IPS-20b (cell line): ENCODE measurements at regions not wholly inside any gene's neighbourhood (a gene's known extent, or its start where the extent isn't known, plus 50 kb on each side); places are given as distances from the start of the nearest gene placed in this dataset.

Experiments
- H3K27ac ChIP-seq: one replicate; pipeline ENCODE4 v1.5.1; 2013; ENCODE audit warnings: low read length
- H3K27me3 ChIP-seq: 2 replicates; pipeline ENCODE4 v1.6.1; 2013; ENCODE audit warnings: mild to moderate bottlenecking, low read length, inconsistent platforms; ENCODE audit not compliant: insufficient read depth
- H3K36me3 ChIP-seq: 2 replicates; pipeline ENCODE4 v1.6.1; 2013; ENCODE audit warnings: low read depth, mild to moderate bottlenecking, inconsistent platforms, low read length, moderate library complexity; ENCODE audit not compliant: insufficient read depth
- H3K4me1 ChIP-seq: 2 replicates; pipeline ENCODE4 v1.6.1; 2013; ENCODE audit warnings: mild to moderate bottlenecking, control low read depth, inconsistent platforms, low read length, moderate library complexity; ENCODE audit not compliant: insufficient read depth
- H3K4me3 ChIP-seq: 2 replicates; pipeline ENCODE4 v1.5.1; 2013; ENCODE audit warnings: mild to moderate bottlenecking, low read length, inconsistent platforms
- H3K9ac ChIP-seq: 2 replicates; pipeline ENCODE4 v1.6.1; 2013; ENCODE audit warnings: low read depth, mild to moderate bottlenecking, inconsistent platforms, low read length, moderate library complexity
- H3K9me3 ChIP-seq: 2 replicates; pipeline ENCODE4 v1.6.1; 2013; ENCODE audit warnings: mild to moderate bottlenecking, low read depth, low read length, inconsistent platforms; ENCODE audit not compliant: insufficient read depth

DNA sequence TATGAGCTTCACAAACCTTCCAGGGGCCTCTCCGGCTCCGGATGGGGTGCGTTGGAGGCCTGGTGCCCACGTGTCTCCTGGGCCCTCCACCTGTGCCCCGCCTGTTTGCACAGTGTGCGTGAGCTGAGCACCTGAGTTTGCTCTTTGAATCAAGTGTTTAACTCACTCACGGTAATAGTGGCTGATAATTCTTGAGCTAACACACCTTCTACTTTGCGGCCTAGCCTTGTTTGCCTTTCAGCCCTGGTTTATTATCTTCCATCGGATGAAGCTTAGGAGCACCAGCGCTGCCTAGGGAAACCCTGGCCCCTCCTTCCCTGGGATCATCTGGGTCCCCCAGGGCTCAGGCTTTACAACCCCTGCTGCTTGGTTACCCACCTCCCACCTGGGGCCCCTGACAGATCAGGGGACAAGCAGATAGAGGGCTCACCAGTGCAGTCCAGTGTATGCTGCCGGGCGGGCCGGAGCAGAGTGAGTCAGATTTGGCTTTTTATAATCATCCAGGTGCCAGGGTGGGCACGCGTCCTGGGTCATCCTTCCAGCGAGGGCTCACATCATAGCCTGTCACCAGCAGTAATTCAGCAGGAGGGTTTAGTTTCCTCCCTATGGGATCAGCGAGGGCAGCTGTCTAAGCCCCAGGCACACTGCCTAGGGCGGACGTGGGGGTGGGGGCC lies 62.8 kb upstream of the RFLNA start:
- H3K27ac ChIP-seq = no peak overlapping the region
- no peaks in the 10 kb centered on the region for H3K4me1 ChIP-seq
- H3K9ac ChIP-seq = no peak overlapping the region
- no peaks in the 10 kb centered on the region for H3K27me3 ChIP-seq
- no peaks in the 10 kb centered on the region for H3K36me3 ChIP-seq
- no peak overlapping the region for H3K4me3 ChIP-seq
- no peaks in the 10 kb centered on the region for H3K9me3 ChIP-seq

DNA sequence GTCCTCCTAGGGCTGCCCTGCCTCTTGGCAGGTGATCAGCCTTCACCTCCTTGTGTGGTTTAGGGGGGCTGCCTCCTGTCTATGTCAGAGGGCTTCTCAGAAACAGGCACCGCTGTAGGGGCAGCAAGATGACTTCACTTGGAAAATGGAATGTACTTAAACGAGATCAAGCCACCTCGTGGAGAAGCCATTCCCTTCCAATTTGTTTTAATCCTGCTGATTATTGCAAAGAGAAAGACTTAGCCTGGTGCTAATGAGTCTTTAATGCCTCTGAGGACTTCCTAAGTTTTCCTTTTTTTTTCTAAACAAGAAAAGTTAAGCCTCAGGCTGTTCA lies 62.3 kb upstream of the RFLNA start:
- Histone ChIP-seq H3K4me1 (no peaks in the 10 kb centered on the region), H3K27ac (no peak overlapping the region), H3K27me3 (no peaks in the 10 kb centered on the region), H3K9me3 (no peaks in the 10 kb centered on the region), H3K9ac (no peak overlapping the region), H3K36me3 (no peaks in the 10 kb centered on the region), H3K4me3 (no peak overlapping the region)

DNA sequence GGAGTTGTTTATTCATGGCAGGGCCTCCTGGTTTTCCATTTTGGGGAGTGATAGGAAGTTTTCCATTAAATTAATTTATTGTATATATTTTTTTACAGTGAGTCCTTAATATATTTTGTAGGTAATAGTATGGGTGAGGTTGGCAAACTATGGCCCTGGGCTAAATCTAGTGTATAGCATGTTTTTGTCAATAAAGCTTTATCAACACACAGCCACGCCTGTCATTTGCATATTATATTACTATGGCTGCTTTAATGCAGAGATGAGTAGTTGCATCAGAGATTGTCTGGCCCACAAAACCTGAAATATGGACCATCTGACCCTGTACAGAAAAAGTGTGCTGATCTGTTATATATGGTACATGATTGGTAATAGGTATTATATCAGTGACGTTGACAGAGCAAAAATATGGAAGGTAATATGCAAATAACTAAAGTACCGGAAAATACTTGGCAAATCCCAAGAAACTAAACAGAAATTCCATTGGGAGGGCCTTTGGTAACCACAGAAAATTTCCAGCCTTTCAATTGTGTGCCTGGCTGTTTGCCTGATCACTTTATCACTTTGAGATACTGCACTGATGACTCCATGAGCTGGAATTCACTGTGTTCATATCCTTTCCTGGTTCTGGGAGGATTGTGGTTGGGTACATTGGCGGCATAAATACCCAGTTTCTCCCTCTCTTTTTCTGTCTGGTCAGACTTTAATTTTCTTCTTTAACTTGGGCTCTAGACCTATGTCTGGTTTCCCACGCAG lies 61.7 kb upstream of the RFLNA start:
- Histone ChIP-seq H3K4me1 (no peaks in the 10 kb centered on the region), H3K9me3 (no peaks in the 10 kb centered on the region), H3K27ac (no peak overlapping the region), H3K9ac (no peak overlapping the region), H3K36me3 (no peaks in the 10 kb centered on the region), H3K27me3 (no peaks in the 10 kb centered on the region), H3K4me3 (no peak overlapping the region)

DNA sequence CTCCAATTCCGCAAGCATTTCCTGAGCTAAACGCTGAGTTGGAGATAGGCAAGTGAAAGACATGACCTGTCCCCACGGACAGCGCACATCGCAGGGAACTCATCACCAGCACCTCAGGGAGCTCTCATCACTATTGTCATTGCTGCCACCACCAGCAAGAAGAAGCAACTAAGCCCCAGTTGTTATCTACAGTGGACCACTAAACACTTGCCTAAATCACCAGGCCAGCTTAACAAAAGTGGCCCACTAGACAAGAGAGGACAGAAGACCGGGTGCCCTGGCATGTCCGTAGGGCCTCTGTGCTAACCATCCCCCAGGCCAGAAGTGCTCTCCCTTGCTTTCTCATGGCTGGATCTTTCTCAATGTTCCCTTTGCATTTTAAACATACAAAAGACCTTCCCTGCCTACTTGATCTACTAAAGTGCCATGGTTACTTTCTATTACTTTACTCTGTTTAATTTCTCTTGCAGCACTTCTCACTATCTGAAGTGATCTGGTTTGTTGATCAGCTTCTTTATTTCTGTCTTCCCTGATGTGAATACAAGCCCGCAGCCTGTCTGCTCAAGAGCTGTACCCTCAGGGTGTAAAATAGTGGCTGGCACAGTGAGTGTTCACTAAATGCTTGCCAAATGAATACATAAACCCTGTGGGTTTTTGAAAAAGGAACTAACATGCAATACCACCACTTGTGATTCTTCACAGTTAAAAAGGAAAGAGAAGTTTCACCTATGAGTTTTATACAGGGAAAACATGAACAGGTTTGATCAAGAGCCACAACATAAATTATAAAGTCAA lies 60.9 kb upstream of the RFLNA start:
- Histone ChIP-seq H3K27ac (no peak overlapping the region), H3K4me3 (no peak overlapping the region), H3K36me3 (no peaks in the 10 kb centered on the region), H3K9me3 (no peaks in the 10 kb centered on the region), H3K27me3 (no peaks in the 10 kb centered on the region), H3K4me1 (no peaks in the 10 kb centered on the region), H3K9ac (no peak overlapping the region)

DNA sequence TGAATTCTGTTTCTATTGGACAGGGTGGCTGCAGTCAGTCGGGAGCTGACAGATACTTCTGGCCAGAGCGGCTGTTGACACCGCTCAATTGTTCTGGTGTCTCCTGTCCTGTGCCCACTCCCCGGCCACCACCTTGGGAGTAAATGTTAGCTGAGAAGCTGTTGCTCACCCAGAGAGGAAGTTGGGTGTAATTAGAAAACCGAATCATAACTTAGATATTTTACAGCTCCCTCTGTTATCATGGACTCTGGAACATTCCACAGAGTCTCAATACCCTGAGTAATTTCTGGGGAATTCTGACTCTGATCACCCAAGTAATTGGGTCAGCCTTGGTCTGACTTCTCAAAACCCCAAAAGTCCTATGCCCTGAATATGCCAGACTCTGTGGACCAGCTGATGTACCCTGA lies 58.3 kb upstream of the RFLNA start:
- Histone ChIP-seq H3K27ac (no peak overlapping the region), H3K9ac (no peak overlapping the region), H3K36me3 (no peaks in the 10 kb centered on the region), H3K27me3 (no peaks in the 10 kb centered on the region), H3K9me3 (no peaks in the 10 kb centered on the region), H3K4me1 (no peaks in the 10 kb centered on the region), H3K4me3 (no peak overlapping the region)

DNA sequence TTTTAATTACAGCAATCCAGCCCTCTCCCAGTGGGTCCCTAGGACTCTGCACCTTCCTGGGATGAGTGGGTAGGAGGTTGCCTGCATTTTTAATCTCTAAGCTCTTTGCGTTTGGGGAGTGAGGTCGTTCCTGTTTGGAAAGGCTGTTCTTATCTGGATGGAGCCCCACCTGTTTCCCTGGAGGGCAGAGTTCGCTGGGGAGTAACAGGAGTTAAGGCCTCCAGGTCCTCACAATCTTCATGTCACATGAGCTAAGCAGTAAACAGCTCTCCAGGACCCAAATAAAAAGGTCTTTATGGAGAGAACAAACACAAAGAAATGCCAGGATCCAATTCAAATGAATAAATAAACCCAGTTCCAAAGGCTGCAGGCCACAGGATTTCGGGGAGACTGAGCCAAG lies 56.0 kb upstream of the RFLNA start:
- H3K27ac ChIP-seq = no peak overlapping the region
- no peaks in the 10 kb centered on the region for H3K27me3 ChIP-seq
- no peaks in the 10 kb centered on the region for H3K9me3 ChIP-seq
- no peaks in the 10 kb centered on the region; the same call in 1 of the 2 replicates for H3K4me1 ChIP-seq
- no peaks in the 10 kb centered on the region for H3K36me3 ChIP-seq
- H3K4me3 ChIP-seq = no peak overlapping the region
- no peak overlapping the region for H3K9ac ChIP-seq

DNA sequence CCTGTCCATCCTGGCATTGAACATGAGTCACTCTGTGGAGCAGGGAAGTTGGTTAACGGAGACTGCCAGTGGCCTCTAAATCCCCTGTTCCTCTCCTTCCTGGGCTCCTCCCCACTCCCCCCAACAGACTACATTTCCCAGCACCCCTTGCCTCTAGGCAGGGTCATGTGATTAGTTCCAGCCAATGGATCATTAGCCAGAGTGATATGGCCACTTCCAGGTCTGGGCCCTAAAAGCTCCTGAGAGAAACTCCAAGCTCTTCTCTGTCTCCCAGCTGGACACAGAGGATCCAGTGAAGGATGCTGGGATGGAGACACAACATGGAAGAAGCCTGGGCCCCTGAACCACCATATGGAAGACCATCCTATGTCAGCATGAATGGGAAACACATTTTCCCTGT lies 54.4 kb upstream of the RFLNA start:
- no peaks in the 10 kb centered on the region for H3K27me3 ChIP-seq
- H3K36me3 ChIP-seq = no peaks in the 10 kb centered on the region
- H3K4me1 ChIP-seq = no peaks in the 10 kb centered on the region; the same call in 1 of the 2 replicates
- H3K4me3 ChIP-seq = no peak overlapping the region
- no peak overlapping the region for H3K27ac ChIP-seq
- H3K9ac ChIP-seq = no peak overlapping the region
- no peaks in the 10 kb centered on the region for H3K9me3 ChIP-seq

DNA sequence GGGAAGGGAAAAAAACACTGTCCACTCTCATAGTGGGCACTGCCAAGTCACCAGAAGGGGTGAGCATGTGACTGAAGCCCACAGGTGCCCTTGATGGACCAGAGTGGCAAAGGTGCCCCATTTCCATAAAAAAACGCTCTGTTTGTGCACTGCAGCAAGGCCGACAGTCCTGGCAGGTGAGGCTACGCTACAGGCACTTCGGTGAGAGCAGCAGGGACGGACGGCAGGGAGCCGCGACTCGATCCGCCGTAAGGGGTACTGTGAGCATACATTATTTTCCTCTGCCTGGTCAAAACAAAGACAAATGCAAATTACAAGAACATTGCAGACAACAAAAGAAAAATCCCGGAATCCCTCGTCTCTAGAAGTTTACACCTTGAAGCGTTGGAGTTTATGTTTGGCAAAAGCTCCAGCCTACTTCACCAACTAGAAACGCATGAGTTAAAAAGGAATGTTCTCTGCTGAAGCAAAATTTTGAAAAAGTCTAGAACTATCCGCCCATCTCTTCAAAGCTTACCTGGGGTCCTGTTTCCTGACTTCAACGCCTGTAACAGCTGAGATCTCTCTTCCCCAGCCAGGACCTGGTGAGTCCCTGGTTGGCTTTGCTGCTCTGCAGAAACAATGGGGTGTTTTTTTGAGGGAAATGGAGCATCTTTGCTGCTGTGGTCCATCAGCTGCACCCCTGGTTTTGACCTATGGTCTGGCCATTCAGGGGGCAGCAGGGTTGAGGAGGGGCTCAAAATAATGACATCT lies 52.9 kb upstream of the RFLNA start:
- Histone ChIP-seq H3K27me3 (no peaks in the 10 kb centered on the region), H3K9ac (no peak overlapping the region), H3K4me3 (no peak overlapping the region), H3K36me3 (no peaks in the 10 kb centered on the region), H3K9me3 (0 out of 2 replicates have a peak, but pooled peaks cover 3% of the 10 kb centered on the region), H3K4me1 (no peaks in the 10 kb centered on the region; the same call in 1 of the 2 replicates), H3K27ac (no peak overlapping the region)

DNA sequence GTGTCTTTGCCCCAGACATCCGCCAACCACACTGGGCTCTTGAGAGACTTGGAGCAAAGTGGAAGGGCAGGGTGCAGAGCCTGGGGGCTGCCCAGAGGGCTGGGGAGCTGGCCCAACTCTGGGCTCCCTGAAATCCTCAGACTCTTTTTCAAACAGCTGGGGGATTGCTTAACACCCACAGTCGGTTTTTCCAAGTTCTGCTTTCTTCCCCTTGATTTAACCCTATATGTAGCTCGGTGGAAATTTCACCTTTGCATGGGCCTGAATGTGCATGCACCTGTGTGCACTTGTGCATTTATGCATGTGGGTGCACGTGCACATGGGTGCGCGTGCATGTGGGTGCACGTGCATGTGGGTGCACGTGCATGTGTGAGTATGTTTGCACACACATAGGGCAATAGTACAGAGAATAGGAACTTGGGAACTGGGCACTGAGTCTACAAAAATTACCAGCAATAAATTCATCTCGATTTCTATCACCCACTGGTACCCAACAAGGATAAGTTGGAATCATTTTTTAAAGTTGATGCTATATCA lies 52.3 kb upstream of the RFLNA start:
- no peaks in the 10 kb centered on the region; the same call in 1 of the 2 replicates for H3K4me1 ChIP-seq
- no peak overlapping the region for H3K4me3 ChIP-seq

DNA sequence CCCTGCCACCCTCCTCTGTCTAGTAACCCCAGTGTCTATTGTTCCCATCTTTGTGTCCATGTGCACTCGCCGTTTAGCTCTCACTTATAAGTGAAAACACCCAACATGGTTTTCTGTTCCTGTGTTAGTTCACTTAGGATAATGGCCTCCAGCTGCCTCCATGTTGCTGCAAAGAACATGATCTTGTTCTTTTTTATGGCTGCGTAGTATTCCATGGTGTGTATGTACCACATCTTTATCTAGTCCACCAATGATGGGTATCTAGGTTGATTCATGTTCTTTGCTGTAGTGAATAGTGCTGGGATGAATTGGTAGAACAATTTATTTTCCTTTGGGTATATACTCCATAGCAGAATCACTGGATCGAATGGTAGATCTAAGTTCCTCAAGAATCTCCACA lies 51.0 kb upstream of the RFLNA start:
- H3K36me3 ChIP-seq = no peaks in the 10 kb centered on the region

More for the DNA sequence above, 52.3 kb upstream of the RFLNA start:
- Histone ChIP-seq H3K9ac (no peak overlapping the region), H3K27me3 (no peaks in the 10 kb centered on the region), H3K27ac (no peak overlapping the region), H3K9me3 (0 out of 2 replicates have a peak, but pooled peaks cover 3% of the 10 kb centered on the region), H3K36me3 (no peaks in the 10 kb centered on the region)

More for the DNA sequence above, 51.0 kb upstream of the RFLNA start:
- Histone ChIP-seq H3K27me3 (no peaks in the 10 kb centered on the region), H3K4me3 (no peak overlapping the region), H3K27ac (no peak overlapping the region), H3K9ac (no peak overlapping the region), H3K4me1 (no peaks in the 10 kb centered on the region; the same call in 1 of the 2 replicates), H3K9me3 (0 out of 2 replicates have a peak, but pooled peaks cover 3% of the 10 kb centered on the region)
